GM23338 (cell line): ENCODE measurements at regions not wholly inside any gene's neighbourhood (a gene's known extent, or its start where the extent isn't known, plus 50 kb on each side); places are given as distances from the start of the nearest gene placed in this dataset.
"Not testable (repeated sequence)": the region's sequence is repeated elsewhere in the genome, so short reads cannot be mapped to it uniquely, and the experiment has no call there.

ENCODE experiments used
- ATAC-seq: fragments of 200-7000 bp; cut with Tn5 transposase; 3 replicates; pipeline ENCODE4 v1.9.1; 2020
- DNase-seq: peaks from one replicate; pipeline ENCODE4 v3.0.0-alpha.2; 2015; ENCODE audit warnings: low spot score
- H2AFZ ChIP-seq: fragments of 200-600 bp; sonication (generic); 2 replicates; pipeline ENCODE4 v1.8.0; 2016; ENCODE audit warnings: antibody characterized with exemption, mild to moderate bottlenecking, moderate library complexity
- H3F3A ChIP-seq: fragments of 200-600 bp; sonication (generic); replicated peaks from 2 replicates; pipeline ENCODE4 v1.8.0; 2017; ENCODE audit warnings: antibody characterized with exemption, mixed run types, low read depth
- H3K27ac ChIP-seq: fragments of 200-600 bp; sonication (generic); 2 replicates; pipeline ENCODE4 v1.6.1; 2016; ENCODE audit warnings: low read depth
- H3K27me3 ChIP-seq: fragments of 200-600 bp; sonication (generic); 2 replicates; pipeline ENCODE4 v1.8.0; 2016; ENCODE audit warnings: mild to moderate bottlenecking, mixed run types, moderate library complexity; ENCODE audit not compliant: insufficient read depth
- H3K36me3 ChIP-seq: fragments of 200-600 bp; sonication (generic); 2 replicates; pipeline ENCODE4 v1.8.0; 2016; ENCODE audit warnings: mild to moderate bottlenecking; ENCODE audit not compliant: insufficient read depth
- H3K4me1 ChIP-seq: fragments of 200-600 bp; sonication (generic); 2 replicates; pipeline ENCODE4 v1.8.0; 2016; ENCODE audit warnings: mild to moderate bottlenecking, moderate library complexity; ENCODE audit not compliant: insufficient read depth
- H3K4me2 ChIP-seq: fragments of 200-600 bp; sonication (generic); 2 replicates; pipeline ENCODE4 v1.7.1; 2017; ENCODE audit warnings: mixed run types
- H3K4me3 ChIP-seq: fragments of 200-600 bp; sonication (generic); 2 replicates; pipeline ENCODE4 v1.6.1; 2016; ENCODE audit warnings: mixed run types
- H3K79me2 ChIP-seq: fragments of 200-600 bp; sonication (generic); replicated peaks from 2 replicates; pipeline ENCODE4 v1.8.0; 2017; ENCODE audit warnings: mild to moderate bottlenecking; ENCODE audit not compliant: insufficient read depth
- H3K9me2 ChIP-seq: fragments of 200-600 bp; sonication (generic); 2 replicates; pipeline ENCODE4 v1.8.0; 2017; ENCODE audit not compliant: insufficient read depth
- H4K20me1 ChIP-seq: fragments of 200-600 bp; sonication (generic); replicated peaks from 2 replicates; pipeline ENCODE4 v1.8.0; 2017; ENCODE audit warnings: mild to moderate bottlenecking; ENCODE audit not compliant: insufficient read depth
- H3K27ac Mint-ChIP-seq: 2 replicates; pipeline ENCODE4 v1.8.0; 2020; ENCODE audit warnings: inconsistent platforms, mild to moderate bottlenecking, moderate library complexity, mixed read lengths
- H3K27me3 Mint-ChIP-seq: 3 replicates; pipeline ENCODE4 v1.8.0; 2022; ENCODE audit warnings: low read depth, mild to moderate bottlenecking, moderate library complexity, mixed read lengths, inconsistent platforms; ENCODE audit not compliant: insufficient read depth, poor library complexity
- H3K36me3 Mint-ChIP-seq: 3 replicates; pipeline ENCODE4 v1.8.0; 2021; ENCODE audit warnings: low read depth, mild to moderate bottlenecking, inconsistent platforms, moderate library complexity, mixed read lengths
- H3K4me1 Mint-ChIP-seq: 3 replicates; pipeline ENCODE4 v1.8.0; 2020; ENCODE audit warnings: mild to moderate bottlenecking, inconsistent platforms, mixed read lengths
- H3K4me3 Mint-ChIP-seq: 3 replicates; pipeline ENCODE4 v1.8.0; 2021; ENCODE audit warnings: moderate library complexity, mild to moderate bottlenecking, inconsistent platforms, mixed read lengths
- H3K9me3 Mint-ChIP-seq: 3 replicates; pipeline ENCODE4 v1.8.0; 2020; ENCODE audit warnings: moderate library complexity, mild to moderate bottlenecking, inconsistent platforms, mixed read lengths

GRCh38 chr15:20187370-20188355, 353.9 kb downstream of the GOLGA6L6 start:
- H3K27ac Mint-ChIP-seq, H3K9me2 ChIP-seq, H3K79me2 ChIP-seq, H3K36me3 ChIP-seq, H3K4me1 ChIP-seq, H3K4me3 ChIP-seq, H3K27me3 ChIP-seq, H3K4me1 Mint-ChIP-seq, H3F3A ChIP-seq, H2AFZ ChIP-seq, DNase-seq, ATAC-seq, H3K4me2 ChIP-seq, H3K4me3 Mint-ChIP-seq, H3K27ac ChIP-seq, H3K27me3 Mint-ChIP-seq, H4K20me1 ChIP-seq, H3K36me3 Mint-ChIP-seq: not testable (repeated sequence)
- peaks cover 37% of the 10 kb centered on the region for H3K9me3 Mint-ChIP-seq

- not testable (repeated sequence) for H3K4me2 ChIP-seq, DNase-seq, H3K4me1 Mint-ChIP-seq, H3K27ac Mint-ChIP-seq, ATAC-seq, H3K27me3 ChIP-seq, H2AFZ ChIP-seq, H3F3A ChIP-seq, H4K20me1 ChIP-seq, H3K79me2 ChIP-seq, H3K36me3 ChIP-seq, H3K36me3 Mint-ChIP-seq, H3K27me3 Mint-ChIP-seq, H3K9me2 ChIP-seq, H3K4me3 Mint-ChIP-seq, H3K27ac ChIP-seq, H3K4me3 ChIP-seq, H3K4me1 ChIP-seq
- H3K9me3 Mint-ChIP-seq: peaks cover 10% of the 10 kb centered on the region
Measured at GRCh38 chr15:20184879-20185278, 356.7 kb downstream of the GOLGA6L6 start.

GRCh38 chr15:20168221-20168620, 373.4 kb downstream of the GOLGA6L6 start:
- not testable (repeated sequence) for H3K4me2 ChIP-seq, H3K9me2 ChIP-seq, H3K4me3 ChIP-seq, H3K36me3 Mint-ChIP-seq, H3K27ac ChIP-seq, H3K27ac Mint-ChIP-seq, H3K27me3 ChIP-seq, H3K9me3 Mint-ChIP-seq, H2AFZ ChIP-seq, DNase-seq, H3K4me1 ChIP-seq, H3F3A ChIP-seq, ATAC-seq, H3K79me2 ChIP-seq, H3K27me3 Mint-ChIP-seq, H3K4me3 Mint-ChIP-seq, H3K4me1 Mint-ChIP-seq, H4K20me1 ChIP-seq, H3K36me3 ChIP-seq

- not testable (repeated sequence) for H3K9me3 Mint-ChIP-seq, H3K27ac Mint-ChIP-seq, H3K27me3 Mint-ChIP-seq
Measured at GRCh38 chr15:20153528-20153927, 388.1 kb downstream of the GOLGA6L6 start.

GRCh38 chr15:20148679-20149078, 392.9 kb downstream of the GOLGA6L6 start:
- not testable (repeated sequence) for H3K27me3 Mint-ChIP-seq, H3K4me2 ChIP-seq, H3K4me3 Mint-ChIP-seq, H3K4me3 ChIP-seq, H3K9me3 Mint-ChIP-seq, DNase-seq, H3K79me2 ChIP-seq, H3K36me3 Mint-ChIP-seq, H3K27ac ChIP-seq, H3K36me3 ChIP-seq, H3K4me1 Mint-ChIP-seq, H3K27ac Mint-ChIP-seq, ATAC-seq, H3K27me3 ChIP-seq, H4K20me1 ChIP-seq, H2AFZ ChIP-seq, H3F3A ChIP-seq, H3K4me1 ChIP-seq, H3K9me2 ChIP-seq

More at GRCh38 chr15:20153528-20153927, 388.1 kb downstream of the GOLGA6L6 start:
- not testable (repeated sequence) for H3F3A ChIP-seq, H4K20me1 ChIP-seq, H2AFZ ChIP-seq, H3K79me2 ChIP-seq, DNase-seq, H3K4me1 Mint-ChIP-seq, H3K27me3 ChIP-seq, H3K27ac ChIP-seq, H3K4me2 ChIP-seq, H3K36me3 Mint-ChIP-seq, H3K36me3 ChIP-seq, H3K9me2 ChIP-seq, ATAC-seq, H3K4me3 ChIP-seq, H3K4me3 Mint-ChIP-seq, H3K4me1 ChIP-seq

- H3K4me3 ChIP-seq, H3K79me2 ChIP-seq, H3K27me3 Mint-ChIP-seq, H3K27ac ChIP-seq, H3K4me3 Mint-ChIP-seq, H3K27me3 ChIP-seq, H3K27ac Mint-ChIP-seq, H3K9me3 Mint-ChIP-seq, H4K20me1 ChIP-seq, H3K4me2 ChIP-seq, H3F3A ChIP-seq, H3K36me3 ChIP-seq, DNase-seq, H2AFZ ChIP-seq, ATAC-seq, H3K4me1 Mint-ChIP-seq, H3K9me2 ChIP-seq, H3K36me3 Mint-ChIP-seq, H3K4me1 ChIP-seq: not testable (repeated sequence)
Measured at GRCh38 chr15:20148008-20148407, 393.6 kb downstream of the GOLGA6L6 start.
